Colonic mucosa (tissue), 4 donors: ENCODE measurements at regions not wholly inside any gene's neighbourhood (a gene's known extent, or its start where the extent isn't known, plus 50 kb on each side); places are given as distances from the start of the nearest gene placed in this dataset.

Experiments
- DNase-seq: peaks from one replicate; pipeline ENCODE4 v3.0.0-alpha.2; 2020
- H3K27ac ChIP-seq: fragments of 200-600 bp; one replicate; pipeline ENCODE4 v1.8.0; 2021
- H3K27me3 ChIP-seq: fragments of 200-600 bp; one replicate; pipeline ENCODE4 v1.8.0; 2021
- H3K36me3 ChIP-seq: fragments of 200-600 bp; one replicate; pipeline ENCODE4 v1.8.0; 2021
- H3K4me1 ChIP-seq: fragments of 200-600 bp; one replicate; pipeline ENCODE4 v1.8.0; 2021; ENCODE audit warnings: mild to moderate bottlenecking
- H3K4me3 ChIP-seq: fragments of 200-600 bp; one replicate; pipeline ENCODE4 v1.8.0; 2021
- H3K9ac ChIP-seq, 2 donors: one replicate each; pipeline ENCODE4 v1.7.0; 2013; ENCODE audit warnings: control low read depth in 2 of 2, low read depth in 2 of 2, low read length in 2 of 2
- H3K9me3 ChIP-seq: fragments of 200-600 bp; one replicate; pipeline ENCODE4 v1.8.0; 2021
- CTCF ChIP-seq: fragments of 200-600 bp; IDR thresholded peaks from one replicate; pipeline ENCODE4 v1.8.0; 2022; ENCODE audit warnings: antibody characterized with exemption, mild to moderate bottlenecking
- intact Hi-C: fragments of 100-400 bp; cut with DNase I; formaldehyde crosslinking; loops from one replicate; pipeline ENCODE4 v1.14.1; 2022
- donor health status: healthy.
- donor health status: DM: no; HTN: no; CAD: no.
- donor health status: DM: no; HTN: no; CAD: no.

- Histone ChIP-seq H3K4me3 (no peak overlapping the region), H3K4me1 (no peaks in the 10 kb centered on the region), H3K36me3 (no peaks in the 10 kb centered on the region), H3K9me3 (no peaks in the 10 kb centered on the region), H3K27ac (no peak overlapping the region), H3K9ac (no peak overlapping the region), H3K27me3 (no peaks in the 10 kb centered on the region)
- TF ChIP-seq CTCF = no peak
- intact Hi-C loops = no loop called here
- DNase-seq = no peak
Measured at GRCh38 chr7:84337429-84337828, 142.8 kb upstream of the SEMA3A start.

- no peaks in the 10 kb centered on the region for H3K36me3 ChIP-seq
- H3K9ac ChIP-seq = no peak overlapping the region
- H3K4me3 ChIP-seq = no peak overlapping the region
- no peaks in the 10 kb centered on the region for H3K27me3 ChIP-seq
- intact Hi-C loops = no loop called here
- H3K27ac ChIP-seq = no peak overlapping the region
- no peak for TF ChIP-seq CTCF
- DNase-seq = no peak
- no peaks in the 10 kb centered on the region for H3K9me3 ChIP-seq
- H3K4me1 ChIP-seq = no peaks in the 10 kb centered on the region
Measured at GRCh38 chr7:84336766-84337165, 142.2 kb upstream of the SEMA3A start.

- Histone ChIP-seq H3K27ac (no peak overlapping the region), H3K27me3 (no peaks in the 10 kb centered on the region), H3K4me3 (no peak overlapping the region), H3K36me3 (no peaks in the 10 kb centered on the region), H3K4me1 (no peaks in the 10 kb centered on the region), H3K9me3 (no peaks in the 10 kb centered on the region), H3K9ac (no peak overlapping the region)
- DNase-seq = no peak
- TF ChIP-seq CTCF = no peak
- intact Hi-C loops = no loop called here
Measured at GRCh38 chr7:84336303-84336702, 141.7 kb upstream of the SEMA3A start.

GRCh38 chr7:84331616-84332015, 137.0 kb upstream of the SEMA3A start:
- intact Hi-C loops = no loop called here
- Histone ChIP-seq H3K36me3 (no peaks in the 10 kb centered on the region), H3K27me3 (no peaks in the 10 kb centered on the region), H3K4me1 (no peaks in the 10 kb centered on the region), H3K4me3 (no peak overlapping the region), H3K9me3 (no peaks in the 10 kb centered on the region), H3K9ac (no peak overlapping the region), H3K27ac (no peak overlapping the region)
- no peak for DNase-seq
- TF ChIP-seq CTCF = no peak

- H3K9me3 ChIP-seq = no peaks in the 10 kb centered on the region
- no peak for TF ChIP-seq CTCF
- H3K4me3 ChIP-seq = no peak overlapping the region
- H3K4me1 ChIP-seq = no peaks in the 10 kb centered on the region
- H3K36me3 ChIP-seq = no peaks in the 10 kb centered on the region
- no peaks in the 10 kb centered on the region for H3K27me3 ChIP-seq
- DNase-seq = no peak
- intact Hi-C loops = no loop called here
- H3K9ac ChIP-seq = no peak overlapping the region
- no peak overlapping the region for H3K27ac ChIP-seq
Measured at GRCh38 chr7:84328571-84328970, 134.0 kb upstream of the SEMA3A start.

- TF ChIP-seq CTCF = no peak
- no peak for DNase-seq
Measured at GRCh38 chr7:84324136-84324630, 129.6 kb upstream of the SEMA3A start.

More at GRCh38 chr7:84324136-84324630, 129.6 kb upstream of the SEMA3A start:
- no peaks in the 10 kb centered on the region for H3K36me3 ChIP-seq
- no peak overlapping the region for H3K4me3 ChIP-seq
- H3K27me3 ChIP-seq = no peaks in the 10 kb centered on the region
- no peak overlapping the region for H3K27ac ChIP-seq
- intact Hi-C loops = no loop called here
- H3K9ac ChIP-seq = no peak overlapping the region
- H3K9me3 ChIP-seq = no peaks in the 10 kb centered on the region
- H3K4me1 ChIP-seq = no peaks in the 10 kb centered on the region
